Dermis microvascular lymphatic vessel endothelial cell (primary cell): ENCODE measurements at regions not wholly inside any gene's neighbourhood (a gene's known extent, or its start where the extent isn't known, plus 50 kb on each side); places are given as distances from the start of the nearest gene placed in this dataset.
A peak's percentile ranks its signal among the peaks of the same experiment; 100 is the strongest.
"Not testable (repeated sequence)": the region's sequence is repeated elsewhere in the genome, so short reads cannot be mapped to it uniquely, and the experiment has no call there.

Experiments
- DNase-seq, 2 donors: peaks; one replicate each; pipeline versions ENCODE4 v3.0.0 to v3.0.0-alpha.2; 2010; ENCODE audit warnings: low read depth in 2 of 2

DNA sequence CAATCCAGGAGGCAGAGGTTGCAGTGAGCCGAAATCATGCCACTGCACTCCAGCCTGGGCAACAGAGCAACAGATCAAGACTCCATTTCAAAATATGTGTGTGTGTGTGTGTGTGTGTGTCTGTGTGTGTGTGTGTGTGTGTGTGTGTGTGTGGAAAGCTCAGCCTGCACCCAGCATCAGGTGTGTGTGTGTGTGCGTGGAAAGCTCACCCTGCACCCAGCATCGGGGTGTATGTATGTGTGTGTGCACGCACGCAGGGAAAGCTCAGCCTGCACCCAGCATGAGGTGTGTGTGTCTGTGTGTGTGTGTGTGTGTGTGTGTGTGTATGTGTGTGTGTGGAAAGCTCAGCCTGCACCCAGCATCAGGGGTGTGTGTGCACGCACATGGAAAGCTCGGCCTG is 193.8 kb downstream of the MN1 start:
- not testable (repeated sequence) for DNase-seq

DNA sequence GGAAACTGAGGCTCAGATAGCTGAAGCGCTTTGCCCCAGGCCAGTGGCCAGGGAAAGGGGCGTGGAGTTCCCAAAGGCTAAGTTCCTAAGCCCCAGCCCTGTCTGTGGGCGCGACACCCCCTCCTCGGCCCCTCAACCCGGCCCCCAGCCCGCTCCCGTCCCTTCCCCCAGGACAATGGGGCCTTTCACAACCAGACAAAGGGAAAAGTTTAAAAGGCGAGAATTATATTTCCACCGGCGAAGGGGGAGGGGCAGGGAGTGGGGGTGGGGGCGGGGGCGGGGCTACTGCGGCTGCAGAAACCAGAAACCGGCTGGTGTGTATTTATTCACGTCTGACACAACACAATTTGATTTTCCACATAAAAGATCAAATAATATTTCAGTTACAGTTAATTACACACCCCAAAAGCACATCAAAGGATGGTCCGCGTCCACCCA is 192.1 kb downstream of the MN1 start:
- no peak for DNase-seq

DNA sequence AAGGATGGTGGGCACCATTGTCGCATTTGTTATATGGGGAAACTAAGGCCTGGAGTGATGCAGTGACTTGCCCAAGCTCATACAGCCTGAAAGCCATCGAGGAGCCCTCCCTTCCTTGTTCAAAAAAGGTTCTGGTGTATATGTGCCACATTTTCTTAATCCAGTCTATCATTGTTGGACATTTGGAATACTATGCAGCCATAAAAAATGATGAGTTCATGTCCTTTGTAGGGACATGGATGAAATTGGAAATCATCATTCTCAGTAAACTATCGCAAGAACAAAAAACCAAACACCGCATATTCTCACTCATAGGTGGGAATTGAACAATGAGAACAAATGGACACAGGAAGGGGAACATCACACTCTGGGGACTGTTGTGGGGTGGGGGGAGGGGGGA is 191.4 kb downstream of the MN1 start:
- not testable (repeated sequence) for DNase-seq

DNA sequence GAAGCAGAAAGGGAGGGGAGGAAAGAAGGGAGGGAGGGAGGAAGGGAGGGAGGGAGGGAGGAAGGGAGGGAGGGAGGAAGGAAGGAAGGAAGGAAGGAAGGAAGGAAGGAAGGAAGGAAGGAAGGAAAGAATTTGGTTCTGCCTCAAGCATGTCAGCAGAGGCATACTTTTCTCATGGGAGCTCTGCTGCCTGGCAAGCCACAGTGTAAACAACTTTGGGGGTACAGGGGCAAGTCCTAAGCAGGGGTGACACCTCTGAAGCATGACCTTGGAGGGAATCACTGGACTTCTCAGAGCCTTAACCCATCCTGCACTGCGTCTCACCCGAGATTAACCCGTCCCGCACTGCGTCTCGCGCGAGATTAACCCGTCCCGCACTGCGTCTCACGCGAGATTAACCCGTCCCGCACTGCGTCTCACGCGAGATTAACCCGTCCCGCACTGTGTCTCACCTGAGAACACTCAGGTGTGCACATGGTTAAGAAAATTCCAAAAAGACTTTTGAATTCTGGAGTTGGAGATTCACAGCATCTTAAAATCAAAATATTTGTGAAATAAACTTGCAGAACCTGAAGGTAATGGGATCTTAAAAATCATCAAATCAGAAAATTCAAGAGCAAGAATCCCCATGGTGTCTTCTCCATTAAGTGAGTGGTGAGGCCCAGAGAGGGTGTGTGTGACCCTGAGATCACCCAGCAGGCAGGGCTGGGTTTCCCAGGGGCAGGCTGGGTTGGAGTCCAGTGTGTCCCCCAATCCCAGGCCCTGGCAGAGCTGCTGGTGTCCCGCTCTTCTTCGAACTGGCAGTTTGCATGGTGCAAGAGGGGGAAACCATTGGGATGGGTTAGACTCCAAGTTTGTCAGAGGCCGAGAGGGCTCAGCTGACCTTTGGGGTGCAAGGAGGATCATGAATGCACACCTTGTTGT is 190.4 kb downstream of the MN1 start:
- no peak for DNase-seq

- DNase-seq, result no peak
Measured at GRCh38 chr22:27612115-27612514, 189.4 kb downstream of the MN1 start.

DNA sequence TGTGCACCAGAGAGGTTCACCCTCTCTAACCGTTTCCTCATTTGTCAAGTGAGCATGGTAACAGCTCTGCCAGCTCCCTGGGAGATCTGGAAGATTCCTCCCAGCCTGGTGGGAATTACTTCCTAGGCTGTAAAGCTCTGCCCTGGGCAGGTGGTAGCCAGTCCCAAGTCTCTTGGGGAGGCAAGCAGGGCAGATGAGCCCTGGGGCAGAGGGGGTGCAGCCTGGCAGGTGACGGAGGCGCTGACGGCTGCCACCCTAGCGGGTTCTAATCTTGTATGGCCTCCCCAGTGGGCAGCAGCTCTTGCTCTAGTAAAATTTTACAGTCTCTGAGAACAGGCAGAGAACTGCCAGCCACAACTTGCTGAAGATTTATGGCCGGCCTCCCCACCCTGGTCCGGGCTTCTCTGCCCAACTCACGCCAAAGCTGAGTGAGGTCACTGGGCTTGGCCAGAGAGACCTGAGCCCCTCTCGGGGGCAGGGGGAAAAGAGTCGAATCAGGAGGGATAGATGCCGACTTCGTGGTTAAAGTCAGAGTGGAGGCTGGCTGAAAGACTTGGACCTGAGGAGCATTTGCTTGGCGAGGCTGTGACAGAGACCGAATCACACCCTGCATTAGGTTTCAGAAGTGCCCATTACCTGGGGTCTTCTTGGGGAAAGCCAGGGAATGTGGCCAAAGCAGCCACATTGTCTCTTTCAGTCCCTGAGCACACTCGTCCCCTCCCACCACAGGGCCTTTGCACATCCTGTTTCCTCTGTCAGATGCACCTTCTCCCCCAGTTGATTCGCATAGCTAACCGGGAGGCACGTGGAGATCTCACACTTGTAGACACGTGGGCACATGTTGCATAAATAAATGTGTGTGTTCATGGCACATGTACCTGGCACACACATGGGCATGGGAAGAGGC is 188.2 kb downstream of the MN1 start:
- DNase-seq, result no peak

- peak in 1 of 2 donors; percentile 5 for DNase-seq
Measured at GRCh38 chr22:27614006-27614649, 187.4 kb downstream of the MN1 start.

DNA sequence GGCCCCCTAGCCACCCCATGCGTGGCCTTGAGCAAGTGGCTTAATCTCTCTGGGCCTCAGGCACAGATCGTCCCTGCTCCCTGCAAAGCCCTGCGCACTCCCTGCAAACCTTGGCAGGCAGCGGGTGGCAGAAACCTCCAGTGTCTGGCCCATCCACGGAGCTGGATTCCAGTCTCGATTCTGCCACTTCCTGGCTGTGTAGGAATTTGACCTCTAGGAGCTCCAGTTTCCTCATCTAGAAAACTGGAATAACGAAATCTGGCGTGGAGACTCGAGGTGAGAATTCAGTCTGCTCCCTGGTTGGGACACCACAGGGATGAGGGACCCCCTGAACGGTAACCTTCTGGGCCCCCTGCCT is 186.9 kb downstream of the MN1 start:
- DNase-seq, result peak in 1 of 2 donors; percentile 10

DNA sequence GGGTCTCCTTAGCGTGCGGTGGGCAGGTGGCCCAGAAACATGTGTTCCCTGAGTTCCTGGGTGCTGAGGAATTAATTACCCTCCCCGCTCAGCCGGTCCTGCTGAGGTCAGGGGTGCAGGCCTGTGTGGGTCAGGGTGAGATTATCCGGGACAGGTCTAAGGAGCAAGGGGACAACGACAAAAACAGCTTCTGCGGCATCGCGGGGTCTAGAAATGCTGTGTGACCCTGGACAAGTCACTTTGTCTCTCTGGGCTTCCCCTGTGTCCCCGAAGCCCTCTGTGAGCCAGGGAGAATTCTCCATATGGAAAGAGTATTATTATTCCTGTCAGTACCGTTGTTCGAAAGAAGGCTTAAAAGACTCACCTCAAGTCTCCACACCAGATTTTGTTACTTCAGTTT is 186.1 kb downstream of the MN1 start:
- no peak for DNase-seq

GRCh38 chr22:27616033-27616432 is 185.5 kb downstream of the MN1 start:
- no peak for DNase-seq

GRCh38 chr22:27617214-27617881 is 184.2 kb downstream of the MN1 start:
- peak in 1 of 2 donors; percentile 31 for DNase-seq

DNA sequence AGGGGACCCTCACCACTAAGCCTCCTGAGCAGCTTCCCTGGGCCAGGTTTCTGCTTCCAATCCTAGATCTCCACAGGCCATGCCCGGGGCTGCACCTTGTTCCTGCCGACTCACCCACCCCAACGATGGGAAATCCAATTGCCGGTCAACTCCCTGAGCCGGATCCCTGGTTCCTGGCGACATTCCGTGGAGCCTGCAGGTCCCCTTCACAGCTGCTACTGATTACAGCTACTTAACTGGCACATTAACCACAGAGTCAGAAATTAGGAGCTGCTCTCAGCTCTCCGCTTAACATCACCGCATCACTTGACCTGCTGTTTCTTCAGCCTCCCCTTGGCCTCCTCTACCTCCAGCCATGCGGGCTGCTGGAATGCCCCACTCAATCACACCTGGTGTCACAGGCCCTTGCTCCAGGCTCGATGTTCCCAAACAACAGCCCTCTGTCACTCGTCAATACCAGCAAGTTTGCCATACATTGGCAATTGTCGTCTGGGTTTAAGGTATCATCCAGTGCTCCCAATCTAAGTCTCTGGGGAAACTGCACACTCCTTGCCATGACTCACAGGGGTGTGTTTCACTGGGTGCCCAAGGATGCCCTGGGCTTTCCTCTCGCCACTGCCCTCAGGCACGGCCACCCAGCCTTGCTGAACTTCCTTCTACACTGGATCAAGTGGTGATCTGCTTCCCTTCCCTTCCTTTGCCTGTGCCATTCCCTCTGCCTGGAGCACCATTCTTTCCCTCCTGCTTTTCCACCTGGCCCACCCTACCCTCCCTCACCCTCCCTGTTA is 181.0 kb downstream of the MN1 start:
- DNase-seq, result no peak

DNA sequence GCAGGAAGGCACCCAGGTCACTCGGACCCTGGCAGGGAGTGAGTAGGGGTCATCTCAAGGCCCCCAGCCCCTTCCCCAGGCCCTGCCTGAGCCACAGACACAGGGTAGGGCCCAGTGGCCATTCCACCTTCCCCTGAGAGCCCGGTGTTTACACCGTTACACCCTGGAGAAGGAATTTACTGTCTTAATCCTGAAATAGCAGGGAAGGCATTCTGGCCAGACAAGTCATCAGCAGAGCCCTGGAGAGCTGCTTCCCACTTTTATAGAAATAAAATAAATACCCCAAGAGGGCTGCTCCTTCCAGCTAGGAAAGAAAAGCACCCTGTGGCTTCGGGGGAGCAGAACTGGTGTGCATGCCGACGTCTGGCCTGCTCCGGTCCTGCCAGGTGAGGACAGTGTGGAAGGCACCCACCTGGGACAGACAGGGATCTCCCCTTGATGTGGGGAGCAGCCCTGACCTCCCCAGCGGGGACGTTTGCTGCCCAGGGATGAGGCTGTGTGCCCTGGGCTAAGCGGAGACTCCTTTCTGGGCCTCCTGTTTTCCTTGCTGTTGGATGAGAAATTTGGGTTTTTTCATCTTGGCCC is 180.0 kb downstream of the MN1 start:
- DNase-seq, result no peak

- DNase-seq, result no peak
Measured at GRCh38 chr22:27624042-27624441, 177.5 kb downstream of the MN1 start.

DNA sequence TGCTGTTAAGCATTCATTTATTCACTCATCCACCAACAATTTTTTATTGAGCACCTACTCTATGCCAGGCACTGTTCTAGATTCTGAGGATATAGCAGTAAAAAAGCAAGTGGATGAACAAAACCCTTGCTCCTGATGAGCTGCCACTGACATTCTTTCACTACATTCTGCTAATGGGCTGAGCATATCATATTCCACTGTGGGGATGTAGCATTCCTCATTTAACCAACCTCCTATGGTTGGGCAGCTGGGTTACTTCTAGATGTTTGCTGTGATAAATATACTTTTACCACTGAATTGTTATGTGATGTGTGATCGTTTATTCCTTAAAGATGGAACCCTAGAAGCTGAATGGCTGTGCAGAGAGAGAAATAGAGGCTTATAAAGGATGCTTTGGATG is 176.9 kb downstream of the MN1 start:
- DNase-seq, result no peak

- no peak for DNase-seq
Measured at GRCh38 chr22:27625769-27626674, 175.5 kb downstream of the MN1 start.

DNA sequence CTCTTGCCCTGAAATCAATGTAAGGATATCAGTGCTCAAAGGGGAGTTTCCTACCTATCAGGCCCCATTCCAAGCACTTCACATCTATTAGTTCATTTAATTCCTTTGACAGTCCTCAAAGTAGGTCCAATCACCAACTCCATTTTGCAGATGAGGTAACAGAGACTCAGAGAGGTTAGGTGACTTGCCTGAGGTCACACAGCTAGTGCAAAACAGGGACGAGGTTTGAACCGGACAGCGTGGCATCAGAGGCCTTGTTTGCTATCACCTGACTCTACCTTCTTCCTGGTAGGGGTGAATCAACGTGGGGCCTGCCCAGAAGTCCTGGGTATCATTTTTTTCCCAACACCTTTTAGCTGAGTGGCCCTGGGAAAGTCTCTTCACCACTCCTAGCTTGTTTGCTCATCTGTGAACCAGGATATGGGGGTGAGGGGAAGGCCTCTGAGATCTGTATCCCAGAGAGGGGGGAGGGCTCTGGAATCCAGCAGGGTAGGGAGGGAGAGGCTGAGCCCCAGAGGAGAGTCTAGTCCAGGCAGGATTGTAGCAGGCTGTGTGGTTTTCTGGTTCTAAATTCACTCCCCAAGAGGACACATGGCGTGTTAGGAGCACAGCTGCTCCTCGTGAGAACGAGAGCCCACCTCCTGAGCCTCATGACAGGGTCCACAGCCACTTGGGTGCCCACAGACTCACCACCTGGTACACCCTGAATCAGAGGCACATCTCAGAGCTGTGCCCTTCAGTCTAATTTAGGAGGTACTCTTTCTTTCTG is 174.7 kb downstream of the MN1 start:
- no peak for DNase-seq

DNA sequence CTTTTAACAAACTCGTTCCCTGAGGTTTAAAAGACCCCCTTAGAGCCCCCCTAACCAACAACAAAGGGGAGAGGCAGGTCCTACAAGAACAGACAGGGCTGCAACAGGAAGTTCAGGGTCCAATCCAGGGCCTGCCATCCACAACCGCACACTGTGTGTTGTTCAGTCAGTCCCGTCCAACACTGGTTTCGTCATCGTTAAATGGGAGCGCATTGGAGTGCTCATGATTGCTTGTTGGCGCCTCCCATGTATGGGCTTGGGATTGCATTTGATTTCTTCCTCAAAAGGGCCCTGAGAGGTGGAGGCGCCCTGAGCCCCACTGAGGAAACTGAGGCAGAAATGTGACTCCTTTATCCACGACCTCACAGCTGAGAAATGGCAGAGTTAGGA is 174.1 kb downstream of the MN1 start:
- no peak for DNase-seq
